Suprapubic skin (tissue), 4 donors: ENCODE measurements at regions not wholly inside any gene's neighbourhood (a gene's known extent, or its start where the extent isn't known, plus 50 kb on each side); places are given as distances from the start of the nearest gene placed in this dataset.

ENCODE experiments used
- DNase-seq, 2 donors: peaks; one replicate each; pipeline ENCODE4 v3.0.0-alpha.2; 2019; ENCODE audit warnings: low spot score in 2 of 2
- H3K27ac ChIP-seq: fragments of 200-600 bp; sonication (generic); one replicate; pipeline ENCODE4 v1.5.1; 2019
- H3K27me3 ChIP-seq: fragments of 200-600 bp; sonication (generic); one replicate; pipeline ENCODE4 v1.5.1; 2019
- H3K36me3 ChIP-seq: fragments of 200-600 bp; sonication (generic); one replicate; pipeline ENCODE4 v1.5.1; 2019
- H3K4me1 ChIP-seq: fragments of 200-600 bp; sonication (generic); one replicate; pipeline ENCODE4 v1.5.1; 2019
- H3K4me3 ChIP-seq: fragments of 200-600 bp; sonication (generic); one replicate; pipeline ENCODE4 v1.5.1; 2019; ENCODE audit warnings: mild to moderate bottlenecking
- H3K9me3 ChIP-seq: fragments of 200-600 bp; sonication (generic); one replicate; pipeline ENCODE4 v1.5.1; 2019
- EP300 ChIP-seq: sonication (generic); formaldehyde crosslinking; IDR thresholded peaks from one replicate; pipeline ENCODE4 v1.6.1; 2017; ENCODE audit warnings: antibody characterized with exemption
- POLR2A ChIP-seq, 2 donors: fragments of 450-650 bp; IDR thresholded peaks; one replicate each; pipeline ENCODE4 v1.6.1; 2017; ENCODE audit warnings: antibody characterized with exemption in 2 of 2, mild to moderate bottlenecking in 2 of 2, moderate library complexity in 2 of 2
- POLR2AphosphoS5 ChIP-seq, 3 donors: sonication (generic); formaldehyde crosslinking; IDR thresholded peaks; one replicate each; pipeline ENCODE4 v1.6.1; 2017; ENCODE audit warnings: antibody characterized with exemption in 3 of 3
- WGBS: methylation state at CpG from one replicate; pipeline ENCODE4 v1.1.5; 2018; 5-methylcytosine and 5-hydroxymethylcytosine counted together
- TF ChIP-seq, protein P1 (sequence below), 2 donors: fragments of 200-600 bp in 1 of 2; fragments of 450-650 bp in 1 of 2; sonication (generic) in 1 of 2; IDR thresholded peaks; one replicate each; pipeline ENCODE4 v1.5.1; 2016 to 2019; ENCODE audit warnings: antibody characterized with exemption in 2 of 2, mild to moderate bottlenecking in 1 of 2, moderate library complexity in 1 of 2

DNA sequence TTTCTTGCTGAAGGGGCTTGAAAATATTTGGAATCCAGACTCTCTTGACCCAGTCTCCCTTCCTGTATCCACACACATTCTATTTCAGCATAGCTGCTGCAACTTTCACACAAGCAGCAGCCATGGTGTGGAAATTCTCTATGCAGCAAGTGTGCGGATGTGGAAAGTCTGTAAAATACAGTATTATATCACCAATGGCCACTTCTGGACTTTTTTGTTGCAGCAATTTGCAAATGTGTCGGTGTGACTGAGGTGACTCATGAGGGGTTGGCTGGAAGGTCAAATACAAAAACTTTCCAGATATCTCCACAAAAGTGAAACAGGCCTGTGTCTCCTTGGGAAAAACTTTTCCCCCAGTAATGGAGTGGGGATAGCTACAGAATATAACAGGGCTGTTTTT is 299.3 kb upstream of the GYPC start:
- no peak overlapping the region for H3K27ac ChIP-seq
- no peaks in the 10 kb centered on the region for H3K4me1 ChIP-seq
- WGBS, result 78% methylated on average over 2 of the region's 2 CpGs
- no peak overlapping the region for H3K4me3 ChIP-seq
- no peak for DNase-seq
- no peaks in the 10 kb centered on the region for H3K36me3 ChIP-seq
- H3K27me3 ChIP-seq, result no peaks in the 10 kb centered on the region
- no peaks in the 10 kb centered on the region for H3K9me3 ChIP-seq
- TF ChIP-seq POLR2AphosphoS5 (IDR thresholded peaks at IDR 0.05), result no peak
- TF ChIP-seq, protein P1, sequence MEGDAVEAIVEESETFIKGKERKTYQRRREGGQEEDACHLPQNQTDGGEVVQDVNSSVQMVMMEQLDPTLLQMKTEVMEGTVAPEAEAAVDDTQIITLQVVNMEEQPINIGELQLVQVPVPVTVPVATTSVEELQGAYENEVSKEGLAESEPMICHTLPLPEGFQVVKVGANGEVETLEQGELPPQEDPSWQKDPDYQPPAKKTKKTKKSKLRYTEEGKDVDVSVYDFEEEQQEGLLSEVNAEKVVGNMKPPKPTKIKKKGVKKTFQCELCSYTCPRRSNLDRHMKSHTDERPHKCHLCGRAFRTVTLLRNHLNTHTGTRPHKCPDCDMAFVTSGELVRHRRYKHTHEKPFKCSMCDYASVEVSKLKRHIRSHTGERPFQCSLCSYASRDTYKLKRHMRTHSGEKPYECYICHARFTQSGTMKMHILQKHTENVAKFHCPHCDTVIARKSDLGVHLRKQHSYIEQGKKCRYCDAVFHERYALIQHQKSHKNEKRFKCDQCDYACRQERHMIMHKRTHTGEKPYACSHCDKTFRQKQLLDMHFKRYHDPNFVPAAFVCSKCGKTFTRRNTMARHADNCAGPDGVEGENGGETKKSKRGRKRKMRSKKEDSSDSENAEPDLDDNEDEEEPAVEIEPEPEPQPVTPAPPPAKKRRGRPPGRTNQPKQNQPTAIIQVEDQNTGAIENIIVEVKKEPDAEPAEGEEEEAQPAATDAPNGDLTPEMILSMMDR (IDR thresholded peaks at IDR 0.05), result no peak
- TF ChIP-seq EP300, result no peak
- no peak for TF ChIP-seq POLR2A (IDR thresholded peaks at IDR 0.05)

DNA sequence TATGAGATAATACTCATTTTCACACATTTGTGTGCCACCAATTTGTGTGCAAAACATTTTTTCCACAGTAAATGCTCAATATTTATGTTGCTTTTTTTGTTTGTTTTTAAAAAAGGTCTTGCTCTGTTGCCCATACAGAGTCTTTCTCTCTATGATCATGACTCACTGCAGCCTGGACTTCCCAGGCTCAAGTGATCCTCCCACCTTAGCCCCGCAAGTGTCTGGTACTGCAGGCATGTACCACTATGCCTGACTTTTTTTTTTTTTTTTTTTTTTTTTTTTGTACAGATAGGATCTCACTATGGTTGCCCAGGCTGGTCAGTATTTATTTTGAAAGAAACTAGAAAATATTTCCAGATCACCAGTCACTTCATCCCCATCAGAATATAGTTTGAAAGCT is 297.8 kb upstream of the GYPC start:
- Histone ChIP-seq H3K9me3 (no peaks in the 10 kb centered on the region), H3K4me3 (no peak overlapping the region), H3K36me3 (no peaks in the 10 kb centered on the region), H3K27ac (no peak overlapping the region), H3K27me3 (no peaks in the 10 kb centered on the region), H3K4me1 (no peaks in the 10 kb centered on the region)
- 80% methylated on average over 1 of the region's 1 CpG for WGBS
- no peak for DNase-seq
- TF ChIP-seq, protein P1 (IDR thresholded peaks at IDR 0.05), result no peak
- TF ChIP-seq POLR2AphosphoS5 (IDR thresholded peaks at IDR 0.05), result no peak
- TF ChIP-seq POLR2A (IDR thresholded peaks at IDR 0.05), result no peak
- TF ChIP-seq EP300, result no peak

DNA sequence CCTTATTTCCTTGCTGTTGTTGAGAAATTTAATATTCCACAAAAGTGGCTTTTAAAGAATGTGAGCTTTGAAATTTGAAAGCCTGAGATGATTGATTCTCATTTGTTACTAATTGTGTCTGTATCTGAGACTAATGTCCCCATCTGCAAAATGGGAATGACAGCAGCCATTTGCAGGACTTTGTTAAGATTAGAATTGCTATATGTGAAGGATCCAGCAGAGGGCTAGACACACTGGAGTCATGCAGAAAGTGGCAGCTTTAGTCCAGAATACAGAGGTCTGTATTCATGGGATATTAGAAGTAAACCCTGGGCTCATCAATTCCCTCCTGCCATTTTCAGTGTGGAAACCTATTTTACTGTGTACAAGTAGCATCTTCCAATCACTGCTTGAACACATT is 296.5 kb upstream of the GYPC start:
- no peaks in the 10 kb centered on the region for H3K27me3 ChIP-seq
- H3K4me1 ChIP-seq, result no peaks in the 10 kb centered on the region
- no peak for TF ChIP-seq POLR2A (IDR thresholded peaks at IDR 0.05)
- TF ChIP-seq POLR2AphosphoS5 (IDR thresholded peaks at IDR 0.05), result no peak
- TF ChIP-seq, protein P1 (IDR thresholded peaks at IDR 0.05), result peak in 1 of 2 donors; percentile 7
- H3K4me3 ChIP-seq, result no peak overlapping the region
- DNase-seq, result no peak
- H3K36me3 ChIP-seq, result no peaks in the 10 kb centered on the region
- no peaks in the 10 kb centered on the region for H3K9me3 ChIP-seq
- H3K27ac ChIP-seq, result no peak overlapping the region

- no peaks in the 10 kb centered on the region for H3K27me3 ChIP-seq
- no peaks in the 10 kb centered on the region for H3K4me1 ChIP-seq
- no peak for DNase-seq
- 63% methylated on average over 3 of the region's 3 CpGs for WGBS
- TF ChIP-seq, protein P1 (IDR thresholded peaks at IDR 0.05), result no peak
- TF ChIP-seq POLR2A (IDR thresholded peaks at IDR 0.05) (no peak), POLR2AphosphoS5 (IDR thresholded peaks at IDR 0.05) (no peak), EP300 (no peak)
- no peaks in the 10 kb centered on the region for H3K9me3 ChIP-seq
- H3K4me3 ChIP-seq, result no peak overlapping the region
- H3K36me3 ChIP-seq, result no peaks in the 10 kb centered on the region
- H3K27ac ChIP-seq, result no peak overlapping the region
Measured at GRCh38 chr2:126367361-126367760, 288.6 kb upstream of the GYPC start.

- Histone ChIP-seq H3K27ac (no peak overlapping the region), H3K4me3 (no peak overlapping the region), H3K27me3 (no peaks in the 10 kb centered on the region), H3K36me3 (no peaks in the 10 kb centered on the region), H3K9me3 (no peaks in the 10 kb centered on the region), H3K4me1 (no peaks in the 10 kb centered on the region)
- no peak for TF ChIP-seq POLR2A (IDR thresholded peaks at IDR 0.05)
- TF ChIP-seq, protein P1 (IDR thresholded peaks at IDR 0.05), result no peak
- no peak for TF ChIP-seq EP300
- no peak for TF ChIP-seq POLR2AphosphoS5 (IDR thresholded peaks at IDR 0.05)
- WGBS, result 38% methylated on average over 2 of the region's 2 CpGs
- DNase-seq, result no peak
Measured at GRCh38 chr2:126368758-126369157, 287.2 kb upstream of the GYPC start.
